OCI-M1 (cell line): ENCODE measurements at regions not wholly inside any gene's neighbourhood (a gene's known extent, or its start where the extent isn't known, plus 50 kb on each side); places are given as distances from the start of the nearest gene placed in this dataset.

Source experiments
- DNase-seq: peaks from one replicate; lab custom pipeline; 2025; lab: John Stamatoyannopoulos, UW

DNA sequence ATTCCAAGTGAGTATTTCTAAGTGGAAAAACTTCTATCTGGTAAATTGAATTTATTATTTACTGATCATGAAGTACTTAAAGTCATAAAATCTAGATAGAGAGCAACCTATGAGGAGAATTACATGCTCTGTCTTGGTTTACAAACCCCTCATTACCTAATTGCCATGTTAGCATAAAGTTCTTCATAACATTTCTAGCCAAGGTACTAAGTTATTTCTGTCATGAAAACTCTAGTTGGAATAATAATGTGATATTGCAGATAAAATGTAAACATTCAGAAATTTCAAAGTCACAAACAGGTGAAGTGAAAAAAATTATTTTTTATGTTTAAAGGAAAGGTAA, 228.6 kb downstream of the TTLL7 start:
- no peak for DNase-seq

DNA sequence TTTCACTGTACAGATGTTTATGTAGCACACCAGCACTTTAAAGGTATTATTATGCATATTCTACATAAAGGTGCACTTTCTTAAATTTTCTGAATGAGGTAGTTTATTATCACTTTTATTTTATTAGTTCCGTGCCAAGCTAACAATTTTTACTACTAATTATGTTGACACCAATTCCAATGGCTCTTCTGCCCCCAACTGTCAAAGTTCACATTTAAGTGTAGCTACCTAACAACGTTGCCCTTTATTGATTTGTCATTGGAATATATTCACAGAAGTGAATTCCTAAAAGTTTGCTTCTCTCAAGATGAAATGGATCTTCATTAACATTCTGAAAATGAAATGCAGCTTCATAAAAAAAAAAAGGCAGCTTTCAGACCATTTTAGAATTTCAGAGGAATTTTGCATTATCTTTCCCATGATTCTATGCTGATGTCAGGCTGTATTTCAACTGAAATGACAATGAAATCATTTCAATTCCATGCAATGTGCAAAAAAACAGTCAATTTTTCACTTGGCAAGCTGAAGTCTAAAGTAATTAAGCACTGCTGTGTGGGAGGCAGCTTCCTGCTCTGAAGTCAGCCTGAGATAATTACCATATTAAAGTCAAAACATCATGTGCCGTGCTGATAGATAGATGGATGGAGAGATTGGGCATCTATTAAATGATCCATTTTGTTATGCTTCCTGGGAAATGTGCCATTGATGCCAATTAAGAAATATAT, 229.2 kb downstream of the TTLL7 start:
- DNase-seq, result no peak

DNA sequence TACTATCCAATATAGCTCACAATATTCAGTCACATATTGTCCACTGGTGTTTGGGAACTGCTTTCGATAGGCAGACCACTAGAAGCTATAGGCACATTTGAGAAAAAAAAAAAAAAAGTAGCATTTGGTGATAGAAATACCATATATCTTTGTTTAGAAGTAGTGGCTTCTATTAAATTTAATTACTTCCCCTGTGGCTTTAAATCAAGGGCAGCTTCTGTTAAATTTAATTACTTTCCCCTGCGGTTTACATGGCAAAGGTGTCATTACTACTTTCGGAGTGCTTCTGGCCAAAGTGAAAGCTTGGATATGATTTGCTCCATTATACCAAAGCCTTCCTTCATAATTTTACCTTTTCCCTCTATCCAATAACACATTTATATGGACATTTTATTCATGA, 229.9 kb downstream of the TTLL7 start:
- no peak for DNase-seq

DNA sequence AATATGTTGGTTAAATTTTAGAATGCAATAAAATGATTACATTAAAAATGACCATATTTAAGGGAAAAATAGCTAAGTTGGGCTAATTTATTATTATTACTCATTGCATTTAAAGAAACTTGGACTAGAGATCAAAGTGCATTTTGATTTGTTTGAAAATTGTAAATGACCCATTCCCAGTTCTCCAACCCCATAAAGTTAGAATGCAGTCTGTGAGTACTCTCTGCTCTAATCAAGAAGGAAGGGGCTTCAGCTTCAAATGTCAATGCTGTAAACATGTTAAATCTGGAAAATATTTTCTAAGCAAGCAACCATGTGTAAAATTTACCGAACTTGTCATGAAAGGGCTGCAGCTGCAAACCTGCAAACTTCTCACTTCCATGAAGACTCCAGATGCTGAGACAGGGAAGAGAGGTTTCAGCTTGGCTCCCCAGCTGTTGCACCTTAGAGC, 232.7 kb downstream of the TTLL7 start:
- no peak for DNase-seq

DNA sequence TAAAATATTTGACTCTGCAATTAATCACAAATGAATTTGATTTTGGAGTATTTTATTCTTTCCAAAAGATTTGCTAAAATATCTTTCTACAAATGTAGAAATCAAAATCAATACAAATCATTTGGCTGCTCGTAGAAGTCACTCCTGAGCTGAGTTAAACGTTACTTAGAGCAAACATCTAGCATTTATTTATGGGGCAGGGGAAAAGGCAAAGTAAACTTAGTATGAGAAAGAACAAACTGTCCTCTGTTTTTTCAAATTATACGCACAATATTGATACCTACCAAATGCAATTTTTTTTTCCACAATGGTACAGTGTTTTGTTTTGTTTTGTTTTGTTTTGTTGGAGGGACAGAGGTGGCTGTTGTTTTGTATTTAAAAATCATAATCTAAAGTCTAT, 233.8 kb downstream of the TTLL7 start:
- no peak for DNase-seq

DNA sequence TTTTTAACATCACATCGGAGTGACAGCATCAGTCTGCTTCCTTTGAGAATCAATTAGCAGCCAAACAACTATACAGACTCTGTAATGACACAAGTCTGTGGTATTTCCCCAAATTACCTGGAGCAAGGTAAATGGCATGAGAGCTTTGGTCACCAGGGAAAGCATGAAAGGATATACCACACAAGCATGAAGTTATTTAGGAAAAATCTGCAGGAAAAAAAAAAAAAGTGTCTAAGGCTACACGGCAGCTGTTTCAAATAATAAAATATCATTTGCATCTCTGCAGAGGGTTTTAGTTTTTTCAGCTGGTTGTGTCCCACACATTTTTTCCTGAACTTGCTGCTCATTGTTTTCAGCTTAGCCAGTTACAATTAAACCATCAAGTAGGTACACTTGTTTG, 234.7 kb downstream of the TTLL7 start:
- no peak for DNase-seq

DNA sequence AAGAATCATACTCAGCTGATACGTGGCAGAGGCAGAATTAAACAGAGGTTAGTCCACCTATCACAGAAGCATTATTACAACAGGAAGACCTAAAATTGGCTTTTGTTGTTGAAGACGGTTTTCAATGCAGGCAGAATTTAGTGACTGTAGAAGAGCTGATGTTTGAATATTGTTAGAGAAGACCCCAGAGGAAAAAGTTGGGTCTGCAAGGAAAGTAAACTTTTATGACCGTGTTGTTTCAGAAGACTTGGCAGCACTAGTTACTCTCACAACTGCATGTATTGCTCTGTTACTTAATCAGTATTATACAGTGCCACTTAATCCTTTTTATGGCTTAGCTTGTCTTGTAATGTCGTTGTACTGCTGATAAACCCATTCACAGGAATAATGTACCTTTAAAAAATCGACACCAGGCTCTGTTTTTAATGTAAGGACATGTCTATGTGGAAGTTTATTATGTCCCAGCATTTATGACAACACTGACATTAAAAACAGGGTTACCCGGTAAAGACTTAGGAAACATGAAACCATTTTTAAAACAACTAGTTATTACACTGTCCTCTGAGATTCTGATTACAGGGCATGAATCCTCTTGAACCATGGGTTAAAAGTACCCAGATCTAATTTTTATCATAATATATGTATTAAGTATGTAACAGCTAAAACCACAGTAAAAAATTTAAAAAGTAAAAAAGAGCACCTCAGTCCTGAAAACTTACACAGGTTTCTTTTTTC, 235.4 kb downstream of the TTLL7 start:
- DNase-seq, result no peak

DNA sequence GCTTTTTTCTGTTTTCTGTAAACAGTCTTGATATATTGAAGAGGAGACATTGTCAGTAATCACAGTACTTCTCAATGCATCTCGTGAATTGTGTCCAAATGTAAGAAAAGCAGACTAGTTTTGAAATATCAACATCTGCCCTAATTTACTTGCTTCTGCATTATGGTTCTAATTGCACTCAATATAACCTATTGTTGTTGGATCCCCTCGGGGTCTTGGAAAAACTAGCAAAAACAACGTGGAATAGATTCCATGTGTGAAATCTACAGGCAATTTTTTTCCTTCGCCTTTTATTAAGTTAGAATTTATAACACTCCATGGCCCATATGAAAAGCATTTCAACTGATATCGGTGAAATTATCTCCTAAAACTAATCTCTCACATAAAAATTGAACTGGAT, 236.5 kb downstream of the TTLL7 start:
- no peak for DNase-seq

DNA sequence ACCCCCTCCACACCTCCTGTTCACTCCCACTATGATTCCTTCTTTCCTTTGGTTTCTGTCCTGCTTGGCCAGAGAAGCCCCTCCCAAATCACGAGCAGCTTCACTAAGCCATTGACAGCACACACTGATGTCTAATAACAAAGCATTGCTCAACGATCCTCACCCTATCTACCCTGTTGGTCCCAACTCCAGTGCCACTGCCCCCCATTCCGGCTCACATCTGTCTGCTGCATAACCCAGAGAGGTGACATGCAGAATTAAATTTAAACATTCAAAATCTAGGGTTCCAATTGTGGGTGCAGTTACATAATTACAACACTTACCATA, 236.9 kb downstream of the TTLL7 start:
- no peak for DNase-seq

DNA sequence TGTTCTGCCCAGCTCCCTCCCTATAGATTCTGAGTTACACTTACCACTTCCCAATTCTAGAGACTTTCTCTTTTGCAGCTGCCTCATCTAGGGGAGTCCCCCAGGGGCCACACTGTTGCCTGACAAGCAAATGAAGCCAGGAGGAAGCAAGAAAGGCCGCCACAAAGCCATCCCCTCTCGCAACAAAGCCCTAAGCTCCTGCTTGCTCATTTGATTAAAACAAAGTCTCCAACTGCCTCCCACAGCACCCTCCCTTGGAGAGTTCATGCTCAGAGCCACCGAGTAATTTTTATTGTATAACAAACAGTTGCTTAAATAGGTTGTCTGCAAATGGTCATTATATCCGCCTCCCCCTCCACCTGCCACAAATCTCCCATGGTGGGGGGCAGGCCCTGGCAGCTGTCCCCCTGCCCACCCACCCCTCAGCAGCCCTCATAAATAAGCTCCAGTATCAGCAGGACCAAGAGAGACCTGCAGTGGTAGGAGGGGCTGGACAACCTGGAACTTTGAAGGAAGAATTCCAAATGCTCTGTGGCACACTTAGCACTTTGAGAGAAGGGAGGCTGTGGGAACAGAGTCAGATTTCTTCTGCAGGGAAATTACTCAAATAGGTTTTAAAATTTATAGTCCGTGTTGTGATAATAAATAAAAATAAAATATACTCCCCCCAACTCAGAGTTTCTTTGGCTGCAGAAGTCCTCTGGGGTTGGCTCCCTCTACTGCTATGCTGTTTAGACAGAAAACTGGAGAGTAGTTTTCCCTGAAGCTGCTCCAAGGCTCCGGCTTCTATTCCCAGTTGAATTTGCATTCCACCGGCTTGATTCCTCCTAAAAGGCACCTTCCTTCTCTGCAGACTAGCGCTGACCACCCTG, 237.5 kb downstream of the TTLL7 start:
- DNase-seq, result peak; percentile 30

DNA sequence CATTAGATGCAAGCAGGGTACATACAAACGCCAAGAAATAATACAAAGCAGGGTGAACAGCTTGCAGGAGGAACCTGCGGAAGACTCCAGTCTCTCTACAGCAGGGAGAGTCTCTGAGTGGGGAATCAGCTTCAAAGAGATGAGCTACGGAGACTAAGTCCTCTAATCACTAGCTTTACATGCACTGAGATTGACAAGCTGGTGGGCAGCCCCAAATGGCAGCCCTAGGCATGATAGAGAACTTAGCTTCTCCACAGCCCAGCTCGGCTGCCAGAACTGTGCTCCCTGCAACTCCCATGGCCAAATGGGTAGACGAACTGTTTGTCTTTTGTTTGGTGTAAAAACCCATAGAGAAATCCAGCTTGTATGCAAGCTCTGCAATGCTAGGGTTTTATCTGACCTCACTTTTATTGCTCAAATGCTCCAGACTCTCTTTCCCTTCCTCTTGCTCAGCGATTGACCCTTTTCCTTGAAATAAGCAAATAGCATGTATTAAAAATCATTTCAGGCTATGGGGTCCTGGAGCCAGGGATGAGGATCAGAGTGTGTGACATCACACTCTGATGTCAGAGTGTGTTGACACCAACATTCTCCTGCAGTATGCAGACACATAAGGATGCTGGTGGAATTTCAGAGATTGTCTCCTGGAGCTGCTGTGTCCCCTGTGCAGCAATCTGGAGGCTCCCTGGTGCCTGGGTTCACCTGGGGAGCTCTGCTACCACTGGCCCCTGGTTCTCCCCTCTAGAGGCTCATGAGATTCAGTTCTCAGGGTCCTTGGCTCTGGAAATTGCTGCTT, 238.5 kb downstream of the TTLL7 start:
- DNase-seq, result no peak

DNA sequence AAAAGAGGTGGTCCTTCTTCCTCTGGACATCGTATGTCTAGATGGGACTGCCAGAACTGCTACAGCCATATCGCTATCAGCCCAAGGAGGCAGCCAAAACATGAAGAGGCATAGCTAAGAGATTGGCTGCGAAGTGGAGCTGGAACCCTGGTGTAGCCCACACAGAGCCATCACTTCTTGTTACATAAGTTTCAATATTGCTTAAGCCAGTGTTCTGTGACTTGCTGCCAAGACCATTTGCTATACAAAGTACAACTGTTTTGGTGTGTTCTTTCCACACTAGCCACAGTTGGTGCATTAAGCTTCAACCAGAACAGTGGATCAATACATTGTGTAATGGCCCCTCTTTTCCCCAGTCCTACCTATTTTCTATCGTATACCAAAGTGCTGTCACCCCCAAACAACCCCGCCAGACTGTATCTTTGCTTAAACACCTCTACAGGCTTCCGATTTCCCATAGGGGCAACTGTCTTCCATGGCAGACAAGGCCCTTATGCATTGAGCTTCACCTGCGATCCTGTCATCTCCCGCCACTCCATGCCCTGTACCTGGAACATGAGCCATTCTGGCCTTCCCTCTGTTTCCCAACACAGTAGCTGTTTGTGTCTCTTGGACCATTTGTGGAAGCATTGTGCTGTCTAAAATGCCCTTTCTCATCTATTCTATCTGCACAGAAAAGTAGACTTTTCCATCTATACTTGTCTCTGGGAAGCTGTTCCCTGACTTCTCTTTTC, 241.8 kb downstream of the TTLL7 start:
- no peak for DNase-seq

DNA sequence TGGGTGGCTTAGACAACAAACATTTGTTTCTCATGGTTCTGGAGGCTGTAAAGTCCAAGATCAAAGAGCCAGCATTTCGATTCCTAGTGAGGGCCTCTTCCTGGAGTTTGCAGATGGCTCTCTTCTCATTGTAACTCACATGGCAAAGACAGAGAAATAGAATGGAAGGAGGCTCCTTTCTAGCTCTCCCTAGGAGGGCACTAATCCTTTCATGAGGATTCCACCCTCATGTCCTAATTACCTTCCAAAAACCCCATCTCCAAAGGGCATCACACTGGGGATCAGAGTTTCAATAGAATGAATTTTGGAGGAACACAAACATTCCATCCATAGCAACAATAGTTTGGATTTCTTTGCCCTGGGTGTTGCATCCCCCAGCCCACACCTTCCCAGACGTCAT, 247.3 kb downstream of the TTLL7 start:
- no peak for DNase-seq

DNA sequence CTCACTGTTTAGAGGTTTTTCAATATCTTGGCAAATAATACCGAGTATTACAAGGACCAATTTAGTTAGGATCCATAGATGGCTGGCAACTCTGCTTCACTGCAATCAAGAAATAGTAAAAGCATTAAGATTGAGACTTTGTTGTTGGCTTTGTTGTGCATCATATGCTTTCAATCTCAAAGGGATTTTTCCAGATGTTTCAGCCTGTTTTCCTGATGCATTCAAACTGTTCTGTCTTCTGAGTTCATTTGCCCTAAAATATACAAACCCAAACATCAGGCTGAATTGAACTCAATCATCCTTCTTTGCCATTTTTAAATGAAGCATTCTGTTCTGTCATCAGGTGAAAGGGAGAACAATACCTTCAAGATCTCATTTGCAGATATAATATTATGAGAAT, 248.7 kb downstream of the TTLL7 start:
- DNase-seq, result no peak

DNA sequence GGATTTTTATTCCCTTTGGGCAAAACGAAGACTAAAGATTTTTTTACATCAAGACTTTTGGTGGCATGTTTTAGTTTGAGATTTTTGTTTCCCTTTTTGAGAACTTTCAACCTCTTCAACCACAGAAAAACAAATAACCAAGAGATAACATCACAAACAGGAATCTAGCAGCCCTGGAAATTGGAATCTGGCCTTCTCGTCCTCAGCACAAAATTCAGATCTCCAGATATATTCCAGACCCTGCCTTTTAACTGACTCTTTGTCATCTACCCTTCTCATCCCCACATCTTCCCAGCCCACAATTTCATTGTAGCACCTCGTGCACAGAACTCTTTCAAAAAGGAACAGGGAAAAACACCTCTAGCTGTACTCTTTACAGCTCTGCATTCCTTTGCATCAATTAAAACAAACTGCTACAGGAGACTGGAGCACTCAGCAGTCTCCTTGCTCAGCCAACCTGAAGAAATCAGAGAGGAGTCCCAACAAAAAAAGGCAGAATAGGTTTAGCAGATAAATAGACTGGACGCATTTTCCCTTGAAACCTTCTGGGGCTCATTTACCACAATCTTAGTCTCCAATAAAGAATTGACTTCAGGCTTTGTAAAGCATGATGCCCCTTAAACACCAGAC, 251.0 kb downstream of the TTLL7 start:
- no peak for DNase-seq

DNA sequence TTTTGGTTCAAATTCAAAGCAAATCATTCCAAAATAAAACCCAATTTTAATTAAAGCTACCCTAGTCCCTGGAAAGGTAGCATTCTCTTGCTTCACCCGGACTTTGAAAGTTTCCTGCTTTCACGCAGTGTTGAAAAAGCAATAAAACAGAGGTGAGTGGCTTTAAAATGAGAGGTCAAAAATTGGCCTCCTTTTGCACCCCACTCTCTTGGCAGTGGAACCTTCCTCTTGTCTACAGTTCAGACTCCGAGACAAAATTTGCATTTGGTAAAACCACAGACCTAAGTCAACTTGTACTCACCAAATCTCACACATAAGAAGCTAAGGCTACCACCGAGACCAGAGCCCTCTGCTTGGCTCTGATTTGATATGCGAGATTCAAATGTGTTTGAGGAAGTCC, 252.7 kb downstream of the TTLL7 start:
- no peak for DNase-seq

DNA sequence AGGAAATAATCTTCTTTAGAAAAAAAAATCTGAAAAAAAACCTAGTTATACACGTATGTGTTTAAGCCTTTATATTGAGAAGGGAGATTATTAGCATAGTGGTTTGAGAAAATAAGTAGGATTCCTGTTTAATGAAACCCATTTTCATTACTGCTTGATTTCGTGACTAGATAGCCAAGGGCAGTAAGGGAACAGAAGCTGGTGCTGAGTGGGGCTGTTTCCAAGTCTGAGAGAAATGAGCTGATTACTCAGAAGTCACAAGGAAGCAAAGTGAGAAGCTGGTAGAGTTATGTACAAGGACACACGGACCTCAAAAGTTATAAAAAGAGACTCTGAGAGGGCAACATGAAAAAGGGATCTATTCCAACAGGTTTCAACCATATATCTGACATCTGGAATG, 256.5 kb downstream of the TTLL7 start:
- DNase-seq, result no peak

DNA sequence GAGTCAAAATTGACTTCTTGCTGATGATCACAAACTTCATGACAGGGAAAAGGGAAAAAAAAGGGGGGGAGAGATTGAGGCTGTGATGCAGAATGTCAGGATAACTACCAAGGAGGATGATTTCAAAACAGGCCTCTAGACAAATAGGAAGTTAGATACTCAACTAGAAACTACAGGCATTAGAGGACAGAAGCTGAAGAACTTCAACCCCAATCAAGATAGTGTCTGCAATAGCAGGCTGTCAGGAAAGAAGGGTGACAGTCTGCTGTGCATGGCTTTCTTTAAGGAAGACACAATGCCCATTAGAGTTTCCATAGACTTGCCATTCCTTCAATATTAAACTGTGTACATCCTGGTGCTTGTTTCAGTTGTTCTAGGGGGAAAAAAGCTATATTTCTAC, 257.2 kb downstream of the TTLL7 start:
- no peak for DNase-seq

DNA sequence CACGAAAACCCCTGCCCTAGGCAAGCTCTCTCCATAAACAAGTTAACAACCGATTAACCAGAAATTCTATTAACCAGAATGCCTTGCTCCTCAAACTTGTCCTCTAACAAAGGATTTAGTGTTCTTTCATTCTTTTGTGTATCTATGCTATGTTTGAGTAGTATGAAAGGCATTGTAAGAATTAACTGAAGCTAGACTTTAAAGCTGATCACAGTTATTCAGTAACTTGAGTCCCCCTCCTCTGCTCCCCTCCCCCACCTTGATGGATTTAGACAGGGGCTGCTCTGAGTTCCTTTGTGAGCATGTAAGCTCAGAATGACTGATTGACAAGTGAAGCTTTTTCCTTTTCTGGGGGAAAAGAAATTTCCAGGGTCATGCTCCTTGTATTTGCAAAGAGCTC, 257.6 kb downstream of the TTLL7 start:
- no peak for DNase-seq

DNA sequence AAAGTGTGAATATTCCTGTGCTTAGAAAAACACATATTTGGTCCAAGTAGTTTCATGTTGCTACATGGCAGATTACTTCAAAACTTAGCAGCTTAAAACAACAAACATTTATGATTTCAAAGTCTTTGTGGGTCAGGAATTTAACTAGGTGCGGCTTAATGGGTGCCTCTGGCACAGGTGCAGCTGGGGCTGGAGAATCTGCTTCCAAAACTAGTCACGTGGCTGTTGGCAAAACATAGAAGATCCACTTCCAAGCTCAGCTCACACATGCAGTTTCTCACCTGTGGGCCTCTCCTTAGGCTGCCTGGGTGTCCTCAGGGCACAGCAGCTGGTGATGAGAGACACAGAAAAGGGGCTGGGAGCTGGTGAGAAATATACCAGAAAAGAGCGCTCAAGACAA, 263.4 kb downstream of the TTLL7 start:
- no peak for DNase-seq

DNA sequence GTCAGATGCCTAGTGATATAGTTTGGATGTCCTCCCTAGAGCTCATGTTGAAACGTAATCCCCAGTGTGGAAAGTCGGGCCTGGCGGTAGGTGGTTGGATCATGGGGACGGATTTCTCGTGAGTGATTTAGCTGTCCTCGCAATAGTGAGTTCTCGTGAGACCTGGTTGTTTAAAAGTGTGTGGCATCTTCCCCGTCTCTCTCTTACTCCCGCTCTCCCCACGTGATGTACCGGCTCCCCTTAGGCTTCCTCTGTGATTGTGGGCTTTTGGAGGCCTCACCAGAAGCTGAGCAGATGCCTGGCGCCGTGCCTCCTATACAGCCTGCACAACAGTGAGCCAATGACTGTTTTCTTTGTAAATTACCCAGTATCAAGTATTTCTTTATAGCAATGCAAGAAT, 264.5 kb downstream of the TTLL7 start:
- DNase-seq, result no peak
